GM21360 (cell line): ENCODE measurements at regions not wholly inside any gene's neighbourhood (a gene's known extent, or its start where the extent isn't known, plus 50 kb on each side); places are given as distances from the start of the nearest gene placed in this dataset.
"Not testable (repeated sequence)": the region's sequence is repeated elsewhere in the genome, so short reads cannot be mapped to it uniquely, and the experiment has no call there.

ENCODE experiments used
- ATAC-seq: cut with Tn5 transposase; IDR thresholded peaks from one replicate; pipeline ENCODE4 v1.9.1; 2021; ENCODE audit warnings: mild to moderate bottlenecking, moderate library complexity; ENCODE audit not compliant: unreplicated experiment

GRCh38 chr10:7070950-7071349, 339.9 kb downstream of the SFMBT2 start:
- ATAC-seq, result no peak

DNA sequence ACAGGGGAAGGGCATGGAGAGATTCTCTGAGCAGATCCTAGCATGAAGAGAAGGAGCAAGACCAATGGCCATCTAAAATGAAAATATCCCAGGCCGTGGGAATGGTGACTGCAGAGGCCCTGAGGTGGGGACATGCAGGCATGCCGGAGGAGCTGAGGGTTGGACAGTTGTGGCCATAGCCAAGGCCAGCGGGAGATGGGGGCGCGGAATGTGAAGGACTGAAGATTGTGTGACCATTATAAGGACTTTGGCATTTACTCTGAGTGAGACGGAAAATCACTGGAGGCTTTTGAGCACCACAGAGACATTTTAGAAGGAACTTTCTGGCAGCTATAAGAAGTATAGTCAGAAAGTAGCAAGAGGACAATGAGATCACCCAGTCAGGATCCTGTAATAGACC, 341.1 kb downstream of the SFMBT2 start:
- ATAC-seq, result no peak

DNA sequence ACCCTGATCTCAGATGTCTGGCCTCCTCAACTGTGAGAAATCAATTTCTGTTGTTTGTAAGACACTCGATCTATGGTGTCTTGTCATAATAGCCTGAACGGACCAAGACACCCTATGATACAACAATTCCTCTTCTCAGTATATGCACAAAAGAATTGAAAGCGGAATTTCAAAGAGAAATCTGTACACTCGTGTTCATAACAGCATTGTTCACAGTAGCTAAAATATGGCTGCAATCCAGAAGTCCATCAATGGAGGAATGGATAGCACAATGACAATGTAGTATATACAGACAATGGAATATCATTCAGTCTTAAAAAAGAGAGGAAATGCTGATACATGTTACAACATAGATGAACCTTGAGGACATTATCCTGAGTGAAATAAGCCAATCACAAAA, 354.6 kb downstream of the SFMBT2 start:
- no peak for ATAC-seq

DNA sequence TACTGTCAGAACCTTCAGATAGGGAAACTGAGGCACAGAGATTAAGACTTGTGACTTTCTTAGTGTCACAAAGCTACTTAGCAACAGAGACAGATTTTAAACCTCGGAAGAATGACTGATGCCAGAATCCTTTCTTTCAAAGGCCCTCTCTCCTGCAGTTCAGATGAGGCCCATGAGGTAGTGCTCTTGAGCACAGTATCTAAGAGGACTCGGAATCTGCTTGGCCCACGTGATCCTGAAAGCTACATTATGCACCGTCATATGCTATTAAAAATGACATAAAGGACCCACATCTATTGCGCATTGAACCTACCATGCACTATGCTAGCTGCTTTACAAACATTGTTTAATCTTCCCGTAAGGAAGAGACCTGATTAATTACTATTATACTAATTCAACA, 355.9 kb downstream of the SFMBT2 start:
- ATAC-seq, result no peak

- no peak for ATAC-seq
Observed at GRCh38 chr10:7053195-7053594, 357.6 kb downstream of the SFMBT2 start.

- ATAC-seq, result not testable (repeated sequence)
Observed at GRCh38 chr10:7050024-7050423, 360.8 kb downstream of the SFMBT2 start.

GRCh38 chr10:7048061-7048460, 362.8 kb downstream of the SFMBT2 start:
- no peak for ATAC-seq

DNA sequence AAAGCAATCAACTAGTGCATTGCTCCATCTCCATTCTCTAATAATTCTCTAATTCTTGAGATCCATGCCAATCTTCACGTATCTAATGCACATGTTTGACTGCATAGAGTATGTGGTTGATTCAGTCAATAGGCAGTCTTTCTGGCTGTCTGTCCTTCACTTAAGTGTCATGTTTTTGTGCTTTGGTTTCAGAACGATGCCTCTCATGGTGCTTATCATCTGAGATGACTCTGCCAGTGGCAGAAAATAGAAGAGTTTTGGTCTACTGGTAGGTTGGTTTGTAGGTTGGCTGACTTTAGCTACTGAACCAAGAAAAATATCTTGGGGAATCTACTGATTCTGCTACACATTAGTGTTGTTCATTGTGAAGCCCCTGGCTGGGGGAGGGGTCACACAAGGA, 364.2 kb downstream of the SFMBT2 start:
- ATAC-seq, result peak; percentile 74

- peak; percentile 76 for ATAC-seq
Observed at GRCh38 chr10:7045891-7046599, 364.8 kb downstream of the SFMBT2 start.

GRCh38 chr10:7043055-7043653, 367.7 kb downstream of the SFMBT2 start:
- ATAC-seq, result no peak

- no peak for ATAC-seq
Observed at GRCh38 chr10:7042419-7043054, 368.3 kb downstream of the SFMBT2 start.

DNA sequence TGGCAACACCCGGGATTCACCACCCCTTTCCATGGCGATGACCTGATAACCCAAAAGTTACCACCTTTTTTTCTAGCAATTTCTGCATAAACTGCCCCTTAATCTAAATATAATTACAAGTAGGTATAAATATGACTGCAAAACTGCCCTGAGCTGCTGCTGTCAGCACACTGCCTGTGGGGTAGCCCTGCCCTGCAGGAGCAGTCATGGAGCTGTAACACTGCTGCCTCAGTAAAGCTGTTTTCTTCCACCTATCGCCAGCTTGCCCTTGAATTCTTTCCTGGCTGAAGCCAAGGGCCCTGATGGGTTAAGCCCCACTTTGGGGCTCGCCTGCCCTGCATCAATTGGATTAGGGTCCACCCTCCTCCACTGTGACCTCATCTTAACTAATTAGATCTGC, 368.8 kb downstream of the SFMBT2 start:
- ATAC-seq, result no peak

DNA sequence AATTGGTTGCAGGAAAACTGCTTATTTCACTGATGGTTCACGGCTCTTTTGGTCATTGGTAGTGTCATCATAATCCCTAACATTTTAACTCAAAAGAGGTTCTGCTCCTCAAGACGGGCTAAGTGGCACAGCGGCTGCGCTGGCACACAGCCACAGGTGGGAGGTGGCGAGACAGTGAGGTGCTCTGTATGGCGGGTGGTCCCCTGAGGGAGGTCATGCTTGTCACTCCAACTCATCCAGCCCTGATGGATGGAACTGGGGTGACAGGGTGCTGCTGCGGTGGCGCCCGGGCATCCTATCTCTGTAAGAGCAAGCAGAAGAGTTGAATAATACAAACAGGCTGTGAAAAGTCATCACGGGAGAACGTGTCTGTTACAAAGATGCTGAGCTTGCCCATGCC, 370.2 kb downstream of the SFMBT2 start:
- ATAC-seq, result no peak

DNA sequence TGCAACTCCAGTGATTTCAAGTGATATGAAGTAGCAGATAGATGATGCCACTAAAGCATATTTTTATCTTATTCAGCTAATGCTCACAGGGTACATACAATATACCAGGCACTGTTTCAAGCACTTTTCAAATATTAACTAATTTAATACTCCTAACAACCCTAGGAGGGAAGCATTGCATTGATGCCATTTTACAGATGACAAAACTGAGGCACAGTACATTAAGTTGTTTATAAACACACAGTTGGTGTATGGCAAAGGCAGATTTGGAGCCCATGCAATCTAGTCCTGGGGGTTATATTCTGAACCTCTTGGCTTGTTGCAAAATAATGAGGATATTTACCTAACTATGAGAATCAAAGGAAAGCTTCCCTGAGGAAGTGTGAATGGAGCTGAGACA, 371.0 kb downstream of the SFMBT2 start:
- ATAC-seq, result no peak

DNA sequence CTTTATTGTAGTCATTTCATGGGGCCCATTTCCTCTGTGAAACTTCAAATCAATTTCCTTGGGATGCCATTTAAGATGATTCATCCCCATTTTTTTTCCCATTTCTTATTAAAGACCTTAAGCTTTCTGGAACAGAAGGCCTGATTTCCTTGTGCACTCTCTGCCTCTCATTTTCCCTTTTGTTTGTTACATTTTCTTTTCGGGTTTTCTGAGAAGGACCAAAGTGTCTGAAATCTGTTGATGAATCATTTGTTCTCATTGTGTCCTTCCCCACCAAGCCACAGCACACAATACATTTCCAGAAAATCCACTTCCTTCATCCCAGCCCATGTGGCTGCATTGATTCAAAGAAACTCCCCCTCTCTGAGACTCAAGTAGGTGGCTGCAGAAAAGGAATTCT, 372.4 kb downstream of the SFMBT2 start:
- no peak for ATAC-seq

DNA sequence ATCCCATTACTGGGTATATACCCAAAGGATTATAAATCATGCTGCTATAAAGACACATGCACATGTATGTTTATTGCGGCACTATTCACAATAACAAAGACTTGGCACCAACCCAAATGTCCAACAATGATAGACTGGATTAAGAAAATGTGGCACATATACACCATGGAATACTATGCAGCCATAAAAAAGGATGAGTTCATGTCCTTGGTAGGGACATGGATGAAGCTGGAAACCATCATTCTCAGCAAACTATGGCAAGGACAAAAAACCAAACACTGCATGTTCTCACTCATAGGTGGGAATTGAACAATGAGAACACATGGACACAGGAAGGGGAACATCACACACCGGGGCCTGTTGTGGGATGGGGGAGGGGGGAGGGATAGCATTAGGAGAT, 373.4 kb downstream of the SFMBT2 start:
- not testable (repeated sequence) for ATAC-seq

GRCh38 chr10:7036951-7037350, 373.9 kb downstream of the SFMBT2 start:
- no peak for ATAC-seq

- ATAC-seq, result no peak
Observed at GRCh38 chr10:7035126-7035761, 375.6 kb downstream of the SFMBT2 start.

DNA sequence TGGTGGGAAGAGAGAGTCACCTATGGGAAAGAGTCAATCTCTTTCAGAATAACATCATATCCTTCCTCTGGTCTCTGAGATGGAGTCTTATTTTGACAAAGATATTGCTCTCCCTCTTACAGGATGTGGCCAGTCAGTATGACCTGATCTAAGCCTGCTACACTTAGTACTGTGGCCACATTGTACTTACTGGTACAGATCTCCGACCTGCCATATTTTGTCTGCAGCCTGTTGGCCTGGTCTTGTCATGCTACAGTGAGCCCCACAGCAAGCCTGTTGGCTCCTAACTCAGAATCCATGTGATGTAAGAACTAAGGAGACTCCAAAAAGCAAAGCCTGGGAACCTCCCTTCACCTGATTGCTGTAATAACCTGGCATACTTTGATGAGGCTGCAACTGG, 377.8 kb downstream of the SFMBT2 start:
- ATAC-seq, result no peak

DNA sequence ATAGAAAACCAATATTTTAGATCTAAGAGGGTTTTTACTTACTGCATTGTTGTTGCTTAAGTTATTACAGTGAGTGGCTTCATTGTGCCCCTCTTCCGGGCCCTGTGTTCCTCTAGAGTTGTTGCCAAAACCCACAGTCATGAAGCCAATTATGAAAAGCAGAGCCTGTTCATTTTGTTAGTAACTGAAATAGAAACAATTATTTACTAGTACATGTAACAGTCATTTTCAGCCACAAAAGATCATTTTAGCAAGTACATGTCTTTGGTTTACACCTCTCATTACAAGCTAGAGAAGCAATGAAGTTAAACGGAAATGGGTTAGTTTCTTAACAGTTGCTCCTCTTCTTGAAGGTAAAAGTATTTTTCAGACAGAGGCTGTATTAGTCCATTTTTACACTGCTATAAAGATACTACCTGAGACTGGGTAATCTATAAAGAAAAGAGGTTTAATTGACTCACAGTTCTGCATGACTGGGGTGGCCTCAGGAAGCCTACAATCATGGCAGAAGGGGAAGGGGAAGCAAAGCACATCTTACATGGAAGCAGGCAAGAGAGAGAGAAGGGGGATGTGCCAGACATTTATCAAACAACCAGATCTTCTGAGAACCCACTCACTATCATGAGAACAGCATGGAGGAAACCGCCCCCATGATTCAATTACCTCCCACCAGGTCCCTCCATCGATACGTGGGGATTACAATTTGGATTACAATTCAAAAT, 380.5 kb downstream of the SFMBT2 start:
- no peak for ATAC-seq

- no peak for ATAC-seq
Observed at GRCh38 chr10:7029672-7030071, 381.2 kb downstream of the SFMBT2 start.
